Liver (tissue), 8 donors: ENCODE measurements at regions not wholly inside any gene's neighbourhood (a gene's known extent, or its start where the extent isn't known, plus 50 kb on each side); places are given as distances from the start of the nearest gene placed in this dataset.

Source experiments
- DNase-seq: peaks from one replicate; pipeline ENCODE4 v3.0.0-alpha.2; 2017; ENCODE audit warnings: low spot score
- H3K27ac ChIP-seq, 2 donors: one replicate each; pipeline ENCODE4 v1.7.0; 2013; ENCODE audit warnings: inconsistent platforms in 2 of 2, low read length in 2 of 2, control low read depth in 1 of 2, low read depth in 1 of 2, mild to moderate bottlenecking in 1 of 2
- H3K27me3 ChIP-seq, 4 donors: one replicate each; pipeline versions ENCODE4 v1.6.1 to v1.7.0; 2013; ENCODE audit warnings: low read length in 3 of 4, inconsistent platforms in 1 of 4, mild to moderate bottlenecking in 1 of 4, moderate library complexity in 1 of 4; ENCODE audit not compliant: control insufficient read depth in 4 of 4, insufficient read depth in 4 of 4
- H3K36me3 ChIP-seq, 4 donors: one replicate each; pipeline versions ENCODE4 v1.6.1 to v1.7.0; 2013; ENCODE audit warnings: low read length in 3 of 4, mild to moderate bottlenecking in 3 of 4, low read depth in 1 of 4, moderate library complexity in 1 of 4; ENCODE audit not compliant: control insufficient read depth in 4 of 4, insufficient read depth in 3 of 4
- H3K4me1 ChIP-seq, 4 donors: one replicate each; pipeline versions ENCODE4 v1.6.1 to v1.7.0; 2013; ENCODE audit warnings: low read length in 3 of 4, mild to moderate bottlenecking in 3 of 4, moderate library complexity in 1 of 4; ENCODE audit not compliant: control insufficient read depth in 4 of 4, insufficient read depth in 4 of 4
- H3K4me3 ChIP-seq, 3 donors: one replicate each; pipeline versions ENCODE4 v1.6.1 to v1.7.0; 2013; ENCODE audit warnings: low read length in 3 of 3, control low read depth in 1 of 3, low read depth in 1 of 3, mild to moderate bottlenecking in 1 of 3
- H3K9ac ChIP-seq, 2 donors: one replicate each; pipeline ENCODE4 v1.7.0; 2013; ENCODE audit warnings: low read length in 2 of 2, mild to moderate bottlenecking in 2 of 2, moderate library complexity in 2 of 2, control low read depth in 1 of 2, low read depth in 1 of 2
- H3K9me3 ChIP-seq, 4 donors: one replicate each; pipeline versions ENCODE4 v1.6.1 to v1.7.0; 2013; ENCODE audit warnings: low read length in 3 of 4; ENCODE audit not compliant: control insufficient read depth in 4 of 4
- ATF3 ChIP-seq: IDR thresholded peaks from 2 replicates; pipeline ENCODE4 v1.6.1; 2016; ENCODE audit warnings: antibody characterized with exemption
- CTCF ChIP-seq: fragments of 150-350 bp; IDR thresholded peaks from 2 replicates; pipeline ENCODE4 v1.5.1; 2017; ENCODE audit warnings: improper control_type of control experiment, low read depth, low read length; ENCODE audit not compliant: missing input control
- EGR1 ChIP-seq, 2 donors: IDR thresholded peaks; 2 replicates each; pipeline ENCODE4 v1.6.1; 2016 to 2018; ENCODE audit warnings: antibody characterized with exemption in 2 of 2, low read depth in 2 of 2
- FOXA1 ChIP-seq: IDR thresholded peaks from 2 replicates; pipeline ENCODE4 v1.6.1; 2016; ENCODE audit warnings: antibody characterized with exemption
- FOXA2 ChIP-seq: IDR thresholded peaks from 2 replicates; pipeline ENCODE4 v1.6.1; 2016; ENCODE audit warnings: antibody characterized with exemption
- GABPA ChIP-seq, 2 donors: IDR thresholded peaks in 1 of 2; conservative IDR thresholded peaks in 1 of 2; 2 replicates each; pipeline ENCODE4 v1.6.1; 2016; ENCODE audit warnings: antibody characterized with exemption in 2 of 2, mild to moderate bottlenecking in 1 of 2, moderate library complexity in 1 of 2
- HNF4A ChIP-seq, 2 donors: conservative IDR thresholded peaks; 2 replicates each; pipeline ENCODE4 v1.6.1; 2016; ENCODE audit warnings: antibody characterized with exemption in 2 of 2, mild to moderate bottlenecking in 2 of 2
- HNF4G ChIP-seq: IDR thresholded peaks from 2 replicates; pipeline ENCODE4 v1.6.1; 2016; ENCODE audit warnings: antibody characterized with exemption
- JUND ChIP-seq, 2 donors: IDR thresholded peaks; 2 replicates each; pipeline ENCODE4 v1.6.1; 2016; ENCODE audit warnings: antibody characterized with exemption in 2 of 2
- MAX ChIP-seq: IDR thresholded peaks from 2 replicates; pipeline ENCODE4 v1.6.1; 2016; ENCODE audit warnings: antibody characterized with exemption
- NR2F2 ChIP-seq: IDR thresholded peaks from 2 replicates; pipeline ENCODE4 v1.6.1; 2016; ENCODE audit warnings: antibody characterized with exemption
- RAD21 ChIP-seq, 2 donors: IDR thresholded peaks; 2 replicates each; pipeline ENCODE4 v1.6.1; 2016; ENCODE audit warnings: antibody characterized with exemption in 2 of 2, mild to moderate bottlenecking in 2 of 2
- REST ChIP-seq: IDR thresholded peaks from 2 replicates; pipeline ENCODE4 v1.6.1; 2016; ENCODE audit warnings: antibody characterized with exemption, mild to moderate bottlenecking
- RXRA ChIP-seq, 2 donors: IDR thresholded peaks; 2 replicates each; pipeline ENCODE4 v1.6.1; 2017 to 2018; ENCODE audit warnings: antibody characterized with exemption in 2 of 2, mild to moderate bottlenecking in 1 of 2
- SP1 ChIP-seq: IDR thresholded peaks from 2 replicates; pipeline ENCODE4 v1.6.1; 2018; ENCODE audit warnings: antibody characterized with exemption, mild to moderate bottlenecking
- TAF1 ChIP-seq: conservative IDR thresholded peaks from 2 replicates; pipeline ENCODE4 v1.6.1; 2016; ENCODE audit warnings: antibody characterized with exemption, mild to moderate bottlenecking
- YY1 ChIP-seq: IDR thresholded peaks from 2 replicates; pipeline ENCODE4 v1.6.1; 2016; ENCODE audit warnings: antibody characterized with exemption, mild to moderate bottlenecking
- ZBTB33 ChIP-seq: IDR thresholded peaks from 2 replicates; pipeline ENCODE4 v1.6.1; 2016; ENCODE audit warnings: antibody characterized with exemption
- WGBS: extraction: QIAGEN DNeasy Blood & Tissue Kit; methylation state at CpG from one replicate; pipeline ENCODE4 v1.1.7; 2013; 5-methylcytosine and 5-hydroxymethylcytosine counted together
- donor health status: healthy.
- donor health status: healthy.
- donor health status: healthy.
- donor health status: healthy.
- donor health status: healthy.

- 96% methylated on average over 10 of the region's 10 CpGs for WGBS
- Histone ChIP-seq H3K27me3 (no peaks in the 10 kb centered on the region), H3K36me3 (no peaks in the 10 kb centered on the region), H3K4me3 (no peak overlapping the region), H3K4me1 (peaks cover 0 to 3% (median 0%) of the 10 kb centered on the region in 4 donors), H3K27ac (no peak overlapping the region), H3K9me3 (no peaks in the 10 kb centered on the region), H3K9ac (no peak overlapping the region)
- no peak for TF ChIP-seq YY1
- TF ChIP-seq ZBTB33, result no peak
- TF ChIP-seq NR2F2, result no peak
- no peak for TF ChIP-seq REST
- TF ChIP-seq EGR1 (IDR thresholded peaks at IDR 0.05; ENCODE audit: low read depth in 2 of 2), result no peak
- TF ChIP-seq HNF4A (conservative IDR thresholded peaks at IDR 0.05), result no peak
- TF ChIP-seq HNF4G, result no peak
- TF ChIP-seq RXRA (IDR thresholded peaks at IDR 0.05), result no peak
- TF ChIP-seq FOXA2, result no peak
- TF ChIP-seq RAD21 (IDR thresholded peaks at IDR 0.05), result no peak
- no peak for TF ChIP-seq TAF1
- TF ChIP-seq SP1, result no peak
- no peak for TF ChIP-seq ATF3
- no peak for TF ChIP-seq FOXA1
- TF ChIP-seq CTCF, result no peak
- TF ChIP-seq JUND (IDR thresholded peaks at IDR 0.05), result no peak
- TF ChIP-seq MAX, result no peak
- no peak for TF ChIP-seq GABPA (IDR thresholded peaks at IDR 0.05 in 1 of 2, conservative IDR thresholded peaks at IDR 0.05 in 1 of 2)
- no peak for DNase-seq
Observed at GRCh38 chr18:22639561-22639960, 221.8 kb upstream of the CTAGE1 start.
